UCSD-AML1 (cell line): ENCODE measurements at regions not wholly inside any gene's neighbourhood (a gene's known extent, or its start where the extent isn't known, plus 50 kb on each side); places are given as distances from the start of the nearest gene placed in this dataset.

Experiments
- DNase-seq: peaks from one replicate; lab custom pipeline; 2025; ENCODE audit not compliant: unreplicated experiment; lab: John Stamatoyannopoulos, UW

DNA sequence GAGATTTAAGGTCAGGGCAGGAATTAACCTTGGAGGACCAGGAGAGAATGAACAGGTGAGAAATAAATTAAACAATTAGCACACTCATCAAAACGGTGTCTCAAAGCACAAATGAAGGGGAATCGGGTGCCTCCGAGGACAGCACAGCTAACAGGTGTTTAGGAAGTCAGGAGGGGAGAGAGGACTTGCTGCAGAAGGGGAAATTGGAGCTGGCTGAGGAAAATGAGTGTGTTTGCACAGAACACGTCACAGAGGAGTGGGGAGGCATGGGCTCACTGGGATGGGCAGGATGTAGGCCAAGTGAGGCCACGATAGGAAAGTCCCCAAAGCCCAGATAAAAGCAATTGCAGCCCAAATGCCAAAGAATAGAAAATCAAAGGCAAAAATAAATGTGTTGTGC lies 121.7 kb downstream of the ZNF664 start:
- no peak for DNase-seq

DNA sequence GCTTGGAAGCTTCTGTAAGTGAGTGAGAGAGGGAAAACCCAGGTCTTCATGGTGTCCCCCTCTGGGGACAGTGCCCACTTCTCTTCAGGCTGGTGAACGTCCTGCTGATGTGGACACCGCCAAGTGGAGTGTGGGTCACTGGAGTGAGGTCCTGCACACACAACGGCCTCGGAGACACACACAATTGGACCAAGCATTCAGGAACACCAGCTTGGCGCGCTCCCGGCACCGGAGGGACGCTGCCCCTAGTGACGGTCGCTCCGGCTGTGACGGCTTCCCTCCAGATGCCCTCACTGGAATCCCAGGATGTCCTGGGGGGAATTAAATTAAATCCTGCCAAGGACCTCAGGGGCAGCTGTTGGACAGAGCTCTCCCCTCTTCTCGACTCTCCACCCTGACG lies 123.1 kb downstream of the ZNF664 start:
- DNase-seq: no peak

DNA sequence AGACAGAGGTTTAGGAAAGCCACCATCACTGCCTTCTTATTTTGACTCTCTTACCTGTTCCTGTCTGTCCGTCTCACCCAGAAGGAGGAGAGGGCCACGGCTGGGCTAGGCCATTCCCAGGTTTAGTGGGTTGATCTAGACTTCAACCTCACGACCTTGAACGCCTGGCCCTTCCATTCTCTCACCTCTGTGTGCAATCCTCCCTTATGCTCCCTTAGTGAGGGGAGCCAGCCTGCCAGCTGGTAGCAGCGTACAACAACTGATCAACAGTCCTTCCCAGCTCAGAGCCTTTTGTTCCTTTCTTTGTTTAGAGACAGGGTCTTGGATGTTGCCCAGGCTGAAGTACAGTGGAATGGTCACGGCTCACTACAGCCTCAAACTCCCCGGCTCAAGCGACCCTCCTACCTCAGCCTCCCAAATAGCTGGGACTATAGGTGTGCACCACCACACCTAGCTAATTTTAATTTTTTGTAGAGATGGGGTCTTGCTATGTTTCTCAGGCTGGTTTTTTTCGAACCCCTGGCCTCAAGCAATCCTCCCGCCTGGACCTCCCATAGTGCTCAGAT lies 123.9 kb downstream of the ZNF664 start:
- no peak for DNase-seq

DNA sequence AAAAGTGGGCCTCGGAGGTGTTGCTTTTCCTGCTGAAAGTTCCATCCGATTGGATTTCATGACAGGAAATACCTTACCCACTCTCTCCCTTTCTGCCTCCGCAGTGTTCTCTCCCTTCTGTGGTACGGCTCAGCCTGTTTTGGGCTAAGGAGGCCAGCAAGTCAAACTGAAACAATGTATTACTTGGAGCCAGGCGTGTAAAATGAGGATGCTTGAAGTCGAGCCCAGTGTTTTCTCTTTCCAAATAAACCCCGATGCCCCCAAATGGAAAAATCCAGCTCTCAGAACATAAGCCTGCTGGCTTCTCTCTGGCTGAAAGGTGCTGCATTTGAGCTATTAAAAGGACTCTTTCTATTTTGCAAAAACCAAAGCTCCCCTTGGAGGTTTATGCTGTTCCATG lies 124.7 kb downstream of the ZNF664 start:
- DNase-seq: no peak

DNA sequence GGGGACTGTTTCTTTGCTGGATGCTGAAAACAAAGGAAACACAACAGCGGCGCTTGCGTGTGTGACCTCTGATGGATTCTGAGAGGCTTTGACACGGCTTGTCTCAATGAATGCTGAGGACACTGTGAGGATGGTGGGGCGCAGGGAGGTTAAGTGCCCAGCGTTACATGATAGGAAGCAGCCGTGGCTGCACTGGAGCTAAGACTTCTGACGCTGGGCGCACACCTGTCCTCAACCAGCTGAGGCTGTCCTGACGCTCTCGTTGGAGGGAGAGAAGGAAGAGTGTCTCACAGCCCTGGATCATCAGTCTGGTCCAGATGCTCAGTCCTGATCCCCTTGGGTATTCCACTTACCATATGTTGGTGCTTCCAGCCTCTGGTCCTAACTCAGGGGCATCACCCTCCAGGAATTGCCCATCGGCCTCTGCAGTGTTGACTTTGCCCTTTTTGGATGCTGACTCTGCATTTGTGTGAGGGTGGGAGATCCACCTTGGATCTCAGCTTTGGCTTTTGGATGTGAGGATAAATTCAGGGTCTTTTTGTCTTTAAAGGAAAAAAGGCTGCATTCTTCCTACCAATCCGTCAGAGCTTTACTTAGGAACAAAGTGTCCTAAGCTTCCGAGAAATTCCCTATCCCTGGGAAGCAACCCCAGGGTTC lies 125.2 kb downstream of the ZNF664 start:
- DNase-seq: no peak

DNA sequence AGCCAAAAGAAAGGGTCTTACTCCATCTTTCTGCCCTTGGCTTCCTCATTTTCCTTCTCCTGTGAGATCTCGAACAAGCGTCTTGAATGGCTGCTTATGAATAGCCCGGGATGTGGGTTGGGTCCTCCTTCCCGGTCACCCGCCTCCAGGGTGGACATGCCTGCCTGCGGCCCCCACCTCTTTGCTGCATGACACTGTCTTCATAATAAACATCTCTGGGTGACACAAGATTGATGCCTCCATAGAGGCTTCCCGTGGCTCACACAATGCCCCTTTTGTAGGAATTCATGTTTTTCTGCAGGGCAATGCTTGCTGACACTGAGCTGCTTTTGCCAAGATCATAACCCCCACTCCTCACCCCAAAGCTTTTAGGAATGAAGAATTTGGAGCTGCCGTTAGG lies 125.9 kb downstream of the ZNF664 start:
- DNase-seq: no peak

DNA sequence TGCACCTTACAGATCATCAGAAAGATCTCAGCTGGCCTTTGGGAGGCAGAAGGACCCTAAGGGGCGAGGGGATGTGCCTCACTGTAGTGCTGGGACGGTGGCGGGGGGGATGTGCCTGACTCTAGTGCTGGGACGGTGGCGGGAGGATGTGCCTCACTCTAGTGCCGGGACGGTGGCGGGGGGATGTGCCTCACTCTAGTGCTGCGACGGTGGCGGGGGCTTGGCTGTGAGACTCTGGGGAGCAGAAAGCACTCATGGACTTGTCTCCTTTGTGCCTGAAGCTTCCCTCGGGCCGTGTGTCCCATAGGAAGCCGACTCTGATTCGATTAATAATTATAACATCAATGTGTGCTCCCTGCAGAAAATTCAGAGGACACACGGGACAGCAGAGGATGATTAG lies 126.6 kb downstream of the ZNF664 start:
- DNase-seq: no peak

DNA sequence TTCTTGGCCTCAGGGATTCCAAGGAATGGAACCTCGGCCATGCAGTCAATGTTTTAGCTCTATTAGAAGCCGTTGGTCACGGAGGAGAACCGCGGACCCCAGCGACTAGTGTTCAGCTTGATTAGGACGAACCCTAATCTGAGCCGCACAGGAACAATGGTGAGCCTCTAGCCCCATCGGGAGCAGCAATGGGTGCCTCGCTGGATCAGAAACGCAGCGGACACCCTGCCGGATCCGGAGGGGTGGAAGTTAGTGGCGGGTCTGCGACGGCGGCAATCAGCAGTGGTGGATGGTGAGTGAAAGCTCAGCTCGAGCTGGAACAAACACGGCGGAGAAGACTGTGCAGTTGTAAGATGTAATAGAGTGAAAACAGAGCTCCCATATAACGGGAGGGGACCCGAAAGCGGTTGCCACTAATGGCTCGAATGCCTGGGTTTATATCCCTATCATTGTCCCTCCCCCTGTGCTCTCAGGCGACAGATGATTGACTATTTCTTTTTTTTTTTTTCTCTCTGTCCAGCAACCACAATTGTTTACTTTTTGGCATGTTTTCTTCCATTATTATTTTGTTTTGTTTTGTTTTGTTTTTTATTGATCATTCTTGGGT lies 127.7 kb downstream of the ZNF664 start:
- no peak for DNase-seq

DNA sequence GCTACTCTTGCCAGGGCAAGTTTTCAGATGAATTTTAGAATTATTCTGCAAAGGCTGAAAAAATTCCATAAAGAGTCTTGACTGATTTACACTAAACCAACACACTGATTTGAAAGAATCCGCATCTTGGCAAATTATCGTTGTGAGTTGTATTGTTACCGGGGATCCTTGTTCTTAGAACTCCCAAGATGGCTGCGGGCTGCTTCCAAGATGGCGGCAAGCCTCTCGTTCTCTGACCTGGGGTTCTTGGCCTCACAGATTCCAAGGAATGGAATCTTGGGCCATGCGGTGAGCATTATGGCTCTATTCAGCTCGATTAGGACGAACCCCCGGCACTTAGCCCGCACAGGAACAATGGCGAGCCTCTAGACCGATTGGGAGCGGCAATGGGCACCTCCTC lies 132.5 kb downstream of the ZNF664 start:
- DNase-seq: no peak

DNA sequence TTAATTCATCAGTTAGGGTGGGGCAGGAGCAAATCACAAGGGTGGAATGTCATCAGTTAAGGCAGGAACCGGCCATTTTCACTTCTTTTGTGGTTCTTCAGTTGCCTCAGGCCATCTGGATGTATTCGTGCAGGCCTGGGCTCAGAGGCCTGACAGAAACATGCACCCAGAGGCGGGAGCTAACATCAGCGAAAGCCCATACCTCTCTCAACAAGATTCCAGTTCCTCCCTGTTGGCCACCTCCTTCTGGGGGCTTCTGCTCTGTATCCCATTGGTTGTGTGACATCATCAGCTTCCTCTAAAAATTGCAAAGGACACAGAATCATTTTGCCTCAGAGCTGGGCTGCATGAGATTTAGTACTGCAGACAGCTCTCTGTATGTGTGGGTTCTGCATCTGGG lies 134.3 kb downstream of the ZNF664 start:
- no peak for DNase-seq

DNA sequence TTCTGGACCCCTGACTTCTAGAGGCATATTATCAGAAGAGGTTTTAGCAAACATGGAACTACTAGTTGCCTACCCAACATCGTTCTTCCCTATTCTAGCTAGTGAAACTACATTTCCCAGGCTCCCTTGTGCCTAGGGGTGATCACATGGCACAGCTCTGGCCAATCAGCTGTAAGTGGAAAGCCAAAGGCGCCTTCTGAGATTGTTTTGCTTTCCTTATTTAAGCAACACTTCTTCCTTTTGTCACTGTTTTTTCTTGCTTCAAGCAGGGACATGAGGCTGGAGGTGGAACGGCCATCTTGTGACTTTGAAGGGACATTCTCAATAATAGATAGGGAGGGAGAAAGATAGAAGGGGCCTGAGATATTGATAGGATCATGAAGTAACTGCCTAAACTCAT lies 136.7 kb downstream of the ZNF664 start:
- peak; percentile 16 for DNase-seq

DNA sequence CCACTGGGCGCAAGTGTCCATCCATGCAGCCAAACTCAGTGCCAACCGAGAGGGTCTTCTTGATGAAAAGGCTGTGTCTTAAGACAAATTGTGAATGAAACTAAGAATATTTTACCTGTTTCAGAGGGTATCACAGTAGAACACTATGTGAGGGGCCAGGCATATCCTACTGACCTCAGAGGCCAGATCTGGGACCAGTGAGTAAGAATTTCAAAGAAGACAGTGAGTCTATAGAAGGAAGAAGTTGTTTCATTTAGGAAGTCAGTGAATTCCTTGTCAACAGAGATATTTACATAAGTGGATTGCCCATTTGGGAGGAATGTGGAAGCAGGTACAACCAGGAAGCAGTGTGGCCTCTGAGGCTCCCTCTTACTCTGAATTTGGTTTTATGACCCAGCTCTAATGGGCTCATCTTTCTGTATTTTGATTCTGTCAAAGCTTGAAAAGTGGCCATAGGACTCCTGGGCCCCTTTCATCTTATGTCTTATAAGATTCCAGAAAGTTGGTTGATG lies 137.4 kb downstream of the ZNF664 start:
- no peak for DNase-seq

DNA sequence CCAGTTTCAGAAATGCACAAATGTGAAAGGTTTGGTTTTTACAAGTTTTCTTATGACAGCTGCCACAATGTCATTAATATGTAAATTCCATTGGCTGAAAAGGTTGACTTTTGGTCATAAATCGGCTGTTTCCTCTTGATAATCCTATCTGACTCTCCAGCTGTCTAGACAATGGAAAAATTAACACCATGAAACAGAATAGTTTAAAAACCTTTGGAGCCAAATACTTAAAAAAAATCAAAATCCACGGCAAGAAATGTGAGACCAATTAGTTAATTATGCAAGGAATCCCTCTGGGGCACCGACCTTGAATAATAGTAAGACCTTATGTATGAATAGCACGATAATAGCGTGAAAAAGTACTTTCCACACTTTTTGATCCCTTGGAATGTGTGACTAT lies 138.0 kb downstream of the ZNF664 start:
- no peak for DNase-seq

DNA sequence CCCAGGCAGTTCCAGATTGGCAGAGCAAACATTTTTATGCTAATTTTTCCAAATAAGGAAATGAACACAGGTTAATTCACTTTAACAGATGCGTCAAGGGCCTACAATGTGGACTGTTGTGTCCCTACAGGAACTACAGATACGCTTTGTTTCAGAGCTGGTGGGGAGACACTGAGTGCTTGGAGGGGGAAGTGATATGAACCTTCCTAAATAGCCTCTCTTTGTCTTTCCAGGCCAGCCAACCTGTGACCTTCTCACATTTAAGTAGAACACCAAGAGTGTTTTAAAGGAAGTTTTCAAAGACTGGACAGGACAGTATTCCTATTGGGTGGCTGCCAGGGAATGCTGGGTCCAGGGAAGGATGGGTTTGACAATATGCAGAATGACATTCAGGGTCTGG lies 141.3 kb downstream of the ZNF664 start:
- no peak for DNase-seq

DNA sequence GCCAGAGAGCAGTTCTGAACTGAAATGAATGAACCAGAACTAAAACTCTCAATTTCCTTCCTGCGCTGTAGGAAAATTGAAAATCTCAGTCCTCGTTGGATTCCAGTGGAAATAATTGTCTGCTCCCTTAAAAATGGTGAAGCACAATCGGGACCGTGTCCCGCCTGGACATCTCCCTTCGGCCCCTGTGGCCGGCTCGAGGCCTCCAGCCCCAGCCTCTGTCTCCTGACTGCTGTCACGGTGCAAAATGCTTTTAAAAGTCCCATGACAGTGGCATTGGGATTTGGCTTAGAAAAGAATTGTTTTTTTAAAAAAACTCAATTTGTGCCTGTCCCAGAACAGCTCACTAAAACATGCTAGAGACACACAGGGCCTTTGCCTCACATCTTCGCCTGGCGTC lies 142.5 kb downstream of the ZNF664 start:
- DNase-seq: no peak

DNA sequence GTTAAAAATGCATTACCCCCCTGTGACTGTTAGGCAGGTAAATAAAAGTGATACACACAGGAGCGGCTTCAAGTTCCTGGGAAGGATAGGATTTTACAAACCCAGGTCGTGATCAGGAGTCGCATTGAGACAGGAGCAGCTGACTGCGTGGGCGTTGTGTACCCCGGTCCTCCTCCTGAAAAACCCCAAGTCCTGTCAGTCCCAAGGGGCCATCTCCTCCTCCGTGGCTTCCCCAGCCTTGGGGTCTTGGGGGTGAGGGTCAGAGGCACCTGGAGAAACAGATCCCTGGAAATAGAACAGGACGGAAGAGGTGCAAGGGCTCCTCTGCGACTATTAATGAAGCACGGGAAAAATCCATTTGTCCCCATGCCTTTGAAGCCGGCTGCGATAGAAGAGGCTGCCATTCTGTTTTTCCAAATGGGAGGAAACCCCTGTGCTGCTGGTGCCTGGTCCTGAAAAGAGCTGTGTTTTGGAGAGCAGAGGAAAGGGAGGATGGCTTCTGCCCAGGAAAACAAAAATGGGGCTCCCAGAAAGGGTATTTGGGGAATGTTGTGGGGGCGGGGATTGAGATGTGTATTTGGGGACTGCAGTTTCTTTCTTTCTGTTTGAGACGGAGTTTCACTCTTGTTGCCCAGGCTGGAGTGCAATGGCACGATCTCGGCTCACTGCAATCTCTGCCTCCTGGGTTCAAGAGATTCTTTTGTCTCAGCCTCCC lies 143.1 kb downstream of the ZNF664 start:
- no peak for DNase-seq

DNA sequence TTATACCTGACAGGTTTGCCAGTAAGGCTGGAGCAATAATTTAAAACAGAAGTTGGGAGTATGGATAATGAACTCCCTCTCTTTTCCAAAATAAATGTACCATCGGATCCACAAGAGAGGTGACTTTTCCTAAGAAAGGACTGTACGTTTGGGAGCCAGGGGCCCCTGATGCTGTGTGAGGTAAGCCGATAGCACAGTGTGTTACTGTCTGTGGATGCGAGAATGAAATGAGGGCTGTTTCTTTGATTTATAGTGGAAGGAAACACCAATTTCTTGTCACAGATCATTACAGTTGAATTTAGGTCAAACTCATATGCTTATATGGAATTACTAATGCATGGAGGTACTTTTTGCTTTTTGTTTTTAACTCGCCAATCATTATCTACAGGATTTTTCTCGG lies 147.7 kb downstream of the ZNF664 start:
- DNase-seq: no peak

DNA sequence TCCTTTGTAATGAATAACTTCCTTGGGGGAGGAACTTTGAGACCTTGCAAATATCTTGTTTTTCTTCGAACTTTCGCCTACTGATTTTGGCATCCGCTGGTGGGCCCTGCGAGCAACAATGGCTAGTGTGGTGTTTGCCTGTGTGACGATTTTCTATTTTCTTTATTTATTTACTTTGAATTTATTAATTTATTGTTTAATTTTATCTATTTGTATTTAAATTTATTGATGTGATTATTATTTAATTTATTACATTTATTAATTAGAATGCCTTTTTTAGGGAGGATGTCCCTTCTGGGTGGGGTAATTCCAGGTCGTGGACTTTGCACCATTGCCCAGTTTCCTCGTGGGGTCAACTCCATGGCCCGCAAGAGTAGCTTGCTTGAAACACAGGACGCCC lies 149.7 kb downstream of the ZNF664 start:
- DNase-seq: no peak

DNA sequence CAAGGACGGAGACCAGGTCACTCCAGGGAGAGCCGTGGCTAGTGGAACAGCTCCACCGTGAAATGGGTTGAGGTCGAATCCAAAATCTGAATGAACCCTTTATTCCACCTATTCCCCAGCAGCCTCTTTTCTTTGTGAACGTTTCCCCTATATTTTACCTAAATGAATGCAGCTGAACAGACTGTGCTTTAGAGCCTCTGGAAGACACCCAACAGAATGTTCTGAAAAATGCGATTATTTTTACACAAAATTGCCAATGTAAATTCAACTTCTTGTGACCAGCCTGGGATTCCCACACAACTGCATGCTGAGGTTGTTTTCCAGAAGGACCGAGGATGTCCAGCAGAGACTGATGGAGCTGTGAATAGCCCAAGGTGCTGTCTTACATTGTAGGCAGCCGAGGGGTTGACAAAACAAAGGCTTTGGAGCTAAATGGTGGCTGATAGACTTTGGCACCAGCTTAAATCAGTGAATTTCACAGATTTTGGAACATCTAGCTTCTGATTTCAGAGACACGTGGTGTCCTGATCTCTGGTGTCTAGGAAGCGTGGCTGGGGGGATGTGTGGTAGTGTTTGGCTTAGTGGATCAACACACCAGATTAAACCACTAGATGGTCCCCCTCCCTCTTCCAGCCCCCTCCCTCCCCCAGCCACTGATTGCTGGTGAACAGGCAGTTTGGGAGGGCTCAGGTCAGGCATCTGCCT lies 150.4 kb downstream of the ZNF664 start:
- DNase-seq: no peak

DNA sequence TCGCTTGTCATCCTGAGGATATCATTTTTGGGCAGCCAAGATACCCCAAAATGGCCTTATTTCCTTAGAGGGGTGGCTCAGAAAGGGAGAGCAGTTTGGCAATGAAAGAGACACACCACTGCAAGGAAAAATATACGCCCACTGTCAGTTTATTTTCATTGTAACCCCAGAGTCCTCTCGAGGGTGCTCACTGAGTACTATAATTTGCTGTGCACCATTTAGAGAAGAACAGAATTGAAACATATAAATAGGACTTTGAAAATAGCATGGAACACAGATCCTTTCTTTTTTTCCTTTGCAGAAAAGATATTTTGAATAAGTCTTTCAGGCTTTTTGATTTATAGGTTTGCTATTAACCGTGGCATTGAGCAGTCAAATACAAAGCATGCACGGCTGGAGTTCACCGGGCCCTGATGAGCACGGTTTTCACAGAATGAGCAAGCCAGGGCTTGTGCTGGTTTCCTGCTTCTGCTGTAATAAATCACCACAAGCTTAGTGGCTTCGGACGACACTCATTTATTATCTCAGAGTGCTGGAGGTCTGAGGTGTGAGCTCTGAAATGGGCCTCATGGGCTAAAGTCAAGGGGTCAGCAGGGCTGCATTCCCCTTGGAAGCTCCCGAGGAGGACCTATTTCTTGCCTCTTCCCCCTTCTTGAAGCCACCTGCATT lies 152.3 kb downstream of the ZNF664 start:
- no peak for DNase-seq
